ENCODE measurements at regions not wholly inside any gene's neighbourhood (a gene's known extent, or its start where the extent isn't known, plus 50 kb on each side); places are given as distances from the start of the nearest gene placed in this dataset.
"Not testable (repeated sequence)": the region's sequence is repeated elsewhere in the genome, so short reads cannot be mapped to it uniquely, and the experiment has no call there.

DNA sequence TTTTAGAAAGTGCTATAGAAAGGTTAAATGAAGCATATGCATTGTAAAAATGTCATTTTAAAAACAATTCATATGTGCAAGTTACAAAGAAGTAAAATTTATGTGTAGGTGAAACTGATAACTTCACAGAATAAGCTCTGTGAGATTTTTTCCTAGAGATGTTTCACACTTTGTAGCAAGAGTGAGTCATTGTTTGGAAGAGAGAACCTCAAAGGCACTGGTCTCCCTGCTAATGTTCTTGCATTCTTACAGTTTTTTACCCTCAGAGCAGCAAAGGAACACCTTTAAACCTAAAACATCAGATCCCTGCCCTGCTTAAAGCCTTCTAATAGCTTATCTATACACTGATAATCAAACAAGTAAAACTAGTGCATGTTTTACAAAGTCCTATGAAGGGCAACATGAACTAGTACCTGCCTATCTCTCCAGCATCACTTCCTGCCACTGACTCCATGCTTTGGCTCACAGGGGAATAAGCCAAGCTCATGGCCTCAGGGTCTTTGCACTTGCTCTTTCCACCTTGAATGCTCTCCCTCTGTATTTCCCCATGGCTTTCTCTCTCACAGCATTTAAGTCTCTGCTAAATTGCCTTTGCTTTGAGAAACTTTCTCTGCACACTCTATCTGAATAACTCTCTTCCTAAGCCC is 997.0 kb downstream of the GATA3 start:
- Histone ChIP-seq H3K4me1 (no peaks in the 10 kb centered on the region), H3K4me3 (replicated peaks in 1 of 3) (no peak overlapping the region), H3K9me3 (no peaks in the 10 kb centered on the region), H3K27ac (no peak overlapping the region), H3K27me3 (no peaks in the 10 kb centered on the region), H3K36me3 (no peaks in the 10 kb centered on the region)
- TF ChIP-seq, protein P1, sequence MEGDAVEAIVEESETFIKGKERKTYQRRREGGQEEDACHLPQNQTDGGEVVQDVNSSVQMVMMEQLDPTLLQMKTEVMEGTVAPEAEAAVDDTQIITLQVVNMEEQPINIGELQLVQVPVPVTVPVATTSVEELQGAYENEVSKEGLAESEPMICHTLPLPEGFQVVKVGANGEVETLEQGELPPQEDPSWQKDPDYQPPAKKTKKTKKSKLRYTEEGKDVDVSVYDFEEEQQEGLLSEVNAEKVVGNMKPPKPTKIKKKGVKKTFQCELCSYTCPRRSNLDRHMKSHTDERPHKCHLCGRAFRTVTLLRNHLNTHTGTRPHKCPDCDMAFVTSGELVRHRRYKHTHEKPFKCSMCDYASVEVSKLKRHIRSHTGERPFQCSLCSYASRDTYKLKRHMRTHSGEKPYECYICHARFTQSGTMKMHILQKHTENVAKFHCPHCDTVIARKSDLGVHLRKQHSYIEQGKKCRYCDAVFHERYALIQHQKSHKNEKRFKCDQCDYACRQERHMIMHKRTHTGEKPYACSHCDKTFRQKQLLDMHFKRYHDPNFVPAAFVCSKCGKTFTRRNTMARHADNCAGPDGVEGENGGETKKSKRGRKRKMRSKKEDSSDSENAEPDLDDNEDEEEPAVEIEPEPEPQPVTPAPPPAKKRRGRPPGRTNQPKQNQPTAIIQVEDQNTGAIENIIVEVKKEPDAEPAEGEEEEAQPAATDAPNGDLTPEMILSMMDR (IDR thresholded peaks at IDR 0.05): no peak
- no peak for TF ChIP-seq POLR2A (IDR thresholded peaks at IDR 0.05)
- intact Hi-C loops (cut with DNase I): no loop called here
- DNase-seq: no peak

DNA sequence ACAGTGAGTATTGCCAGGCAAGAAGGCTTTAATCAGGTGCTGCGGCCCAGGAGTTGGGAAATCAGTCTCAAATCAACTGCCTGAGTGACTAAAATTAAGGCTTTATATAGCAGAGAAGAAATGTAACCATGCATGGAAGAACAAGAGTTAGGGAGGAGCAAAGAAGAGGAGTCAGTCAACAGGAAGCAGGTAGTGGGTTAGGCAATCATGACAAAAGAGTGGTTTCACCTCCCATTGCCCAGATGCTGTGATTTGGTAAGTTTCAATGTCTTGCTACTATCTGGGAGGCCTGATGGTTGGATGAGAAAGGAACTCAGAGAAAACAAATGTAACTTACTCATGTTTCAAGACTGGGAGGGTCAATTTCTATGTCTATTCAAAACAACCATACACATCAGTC is 998.3 kb downstream of the GATA3 start:
- no peaks in the 10 kb centered on the region for H3K9me3 ChIP-seq
- DNase-seq: no peak
- H3K36me3 ChIP-seq: no peaks in the 10 kb centered on the region
- TF ChIP-seq POLR2A (IDR thresholded peaks at IDR 0.05): no peak
- TF ChIP-seq, protein P1 (IDR thresholded peaks at IDR 0.05): no peak
- H3K4me1 ChIP-seq: no peaks in the 10 kb centered on the region
- no peak overlapping the region for H3K27ac ChIP-seq
- intact Hi-C loops (cut with DNase I): no loop called here
- no peaks in the 10 kb centered on the region for H3K27me3 ChIP-seq
- WGBS, 2 donors: 70 to 78% methylated on average over 1 of the region's 1 CpG
- no peak overlapping the region for H3K4me3 ChIP-seq (replicated peaks in 1 of 3)

DNA sequence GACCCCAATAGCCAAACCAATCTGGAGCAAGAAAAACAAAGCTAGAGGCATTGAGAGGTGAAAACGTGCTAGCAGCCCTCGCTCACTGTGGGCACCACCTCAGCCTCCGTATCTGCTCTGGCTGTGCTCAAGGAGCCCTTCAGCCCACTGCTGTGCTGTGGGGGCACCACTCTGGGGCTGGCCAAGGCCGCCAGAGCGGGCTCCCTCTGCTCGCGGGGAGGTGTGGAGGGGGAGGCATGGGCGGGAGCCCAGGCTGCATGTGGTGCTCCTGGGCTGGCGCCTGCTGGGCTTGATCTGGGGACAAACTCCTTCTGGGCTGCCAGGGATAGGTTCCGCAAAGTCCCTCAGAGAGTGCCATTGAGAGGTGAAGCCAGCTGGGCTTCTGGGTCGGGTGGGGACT is 1002.0 kb downstream of the GATA3 start:
- WGBS, 2 donors: 89 to 94% methylated on average over 5 to 7 of the region's 11 CpGs
- TF ChIP-seq, protein P1 (IDR thresholded peaks at IDR 0.05): no peak
- no peak for TF ChIP-seq POLR2A (IDR thresholded peaks at IDR 0.05)
- H3K27me3 ChIP-seq: no peaks in the 10 kb centered on the region
- no peaks in the 10 kb centered on the region for H3K36me3 ChIP-seq
- DNase-seq: no peak
- H3K27ac ChIP-seq: no peak overlapping the region
- no peak overlapping the region for H3K4me3 ChIP-seq (replicated peaks in 1 of 3)
- intact Hi-C loops (cut with DNase I): no loop called here
- no peaks in the 10 kb centered on the region for H3K9me3 ChIP-seq
- H3K4me1 ChIP-seq: no peaks in the 10 kb centered on the region

DNA sequence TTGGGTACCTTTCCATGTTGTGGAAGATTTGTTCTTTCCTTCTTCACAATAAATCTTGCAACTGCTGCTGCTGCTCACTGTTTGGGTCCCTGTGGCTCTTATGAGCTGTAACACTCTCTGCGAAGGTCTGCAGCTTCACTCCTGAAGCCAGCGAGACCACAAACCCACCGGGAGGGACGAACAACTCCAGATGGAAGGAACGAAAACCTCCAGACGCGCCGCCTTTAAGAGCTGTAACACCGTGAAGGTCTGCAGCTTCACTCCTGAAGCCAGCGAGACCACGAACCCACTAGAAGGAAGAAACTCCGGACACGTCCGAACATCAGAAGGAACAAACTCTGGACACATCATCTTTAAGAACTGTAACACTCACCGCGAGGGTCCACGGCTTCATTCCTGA is 1002.8 kb downstream of the GATA3 start:
- intact Hi-C loops (cut with DNase I); H3K36me3 ChIP-seq; H3K27me3 ChIP-seq; H3K4me3 ChIP-seq (replicated peaks in 1 of 3); H3K4me1 ChIP-seq; DNase-seq; H3K9me3 ChIP-seq; H3K27ac ChIP-seq: not testable (repeated sequence)
- 91 to 93% methylated on average over 17 of the region's 17 CpGs for WGBS, 2 donors

DNA sequence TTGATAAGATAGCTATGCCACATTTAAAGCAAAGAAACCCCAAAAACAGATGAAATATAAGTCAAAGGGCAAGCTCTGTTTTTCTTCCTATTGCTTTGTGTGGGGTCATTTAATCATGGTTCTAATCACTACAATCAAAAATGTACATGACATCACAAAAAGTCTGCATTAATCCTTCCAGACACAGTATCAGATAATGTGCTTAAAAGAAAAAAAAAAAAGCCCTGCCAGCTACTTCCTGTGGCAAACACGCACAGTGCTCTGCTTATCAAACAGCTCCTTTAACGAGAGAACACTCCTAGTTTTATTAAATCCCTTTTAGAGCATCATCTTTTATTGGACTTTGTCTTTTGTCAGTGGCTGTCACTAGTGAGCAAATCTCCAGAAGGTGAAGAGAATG is 1005.8 kb downstream of the GATA3 start:
- Histone ChIP-seq H3K36me3 (no peaks in the 10 kb centered on the region), H3K27ac (no peak overlapping the region), H3K4me3 (replicated peaks in 1 of 3) (no peak overlapping the region), H3K4me1 (no peaks in the 10 kb centered on the region), H3K9me3 (no peaks in the 10 kb centered on the region), H3K27me3 (no peaks in the 10 kb centered on the region)
- no peak for TF ChIP-seq POLR2A (IDR thresholded peaks at IDR 0.05)
- DNase-seq: no peak
- WGBS, 2 donors: 12 to 18% methylated on average over 2 of the region's 2 CpGs
- intact Hi-C loops (cut with DNase I): no loop called here

DNA sequence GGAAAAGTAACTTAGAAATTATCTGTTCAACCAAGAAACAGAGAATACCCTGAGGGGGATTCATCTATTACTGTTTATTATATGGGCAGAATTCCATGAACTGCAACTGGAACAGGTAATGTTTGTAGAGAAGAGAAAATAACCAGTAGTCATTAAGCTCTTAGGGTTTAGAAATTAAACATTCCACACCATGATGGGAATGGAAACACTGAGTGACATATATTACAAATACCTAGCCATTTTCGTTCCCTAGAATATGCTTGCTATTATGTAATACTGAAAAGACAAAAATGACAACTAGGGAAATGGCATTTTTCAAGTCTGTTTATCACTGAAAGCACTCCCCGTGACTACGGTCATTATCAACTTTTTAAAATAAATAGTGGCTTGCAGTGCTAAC is 1007.4 kb downstream of the GATA3 start:
- H3K4me1 ChIP-seq: no peaks in the 10 kb centered on the region
- H3K27me3 ChIP-seq: no peaks in the 10 kb centered on the region
- 74 to 84% methylated on average over 3 of the region's 3 CpGs for WGBS, 2 donors
- H3K27ac ChIP-seq: no peak overlapping the region
- DNase-seq: no peak
- no peak overlapping the region for H3K4me3 ChIP-seq (replicated peaks in 1 of 3)
- TF ChIP-seq, protein P1 (IDR thresholded peaks at IDR 0.05): no peak
- no peak for TF ChIP-seq POLR2A (IDR thresholded peaks at IDR 0.05)
- intact Hi-C loops (cut with DNase I): no loop called here
- H3K9me3 ChIP-seq: no peaks in the 10 kb centered on the region
- H3K36me3 ChIP-seq: no peaks in the 10 kb centered on the region

All from thyroid gland (tissue), 4 donors.